GM23338 (cell line): ENCODE measurements at regions not wholly inside any gene's neighbourhood (a gene's known extent, or its start where the extent isn't known, plus 50 kb on each side); places are given as distances from the start of the nearest gene placed in this dataset.

Source experiments
- ATAC-seq: fragments of 200-7000 bp; cut with Tn5 transposase; 3 replicates; pipeline ENCODE4 v1.9.1; 2020
- DNase-seq: peaks from one replicate; pipeline ENCODE4 v3.0.0-alpha.2; 2015; ENCODE audit warnings: low spot score
- H2AFZ ChIP-seq: fragments of 200-600 bp; sonication (generic); 2 replicates; pipeline ENCODE4 v1.8.0; 2016; ENCODE audit warnings: antibody characterized with exemption, mild to moderate bottlenecking, moderate library complexity
- H3F3A ChIP-seq: fragments of 200-600 bp; sonication (generic); replicated peaks from 2 replicates; pipeline ENCODE4 v1.8.0; 2017; ENCODE audit warnings: antibody characterized with exemption, mixed run types, low read depth
- H3K27ac ChIP-seq: fragments of 200-600 bp; sonication (generic); 2 replicates; pipeline ENCODE4 v1.6.1; 2016; ENCODE audit warnings: low read depth
- H3K27me3 ChIP-seq: fragments of 200-600 bp; sonication (generic); 2 replicates; pipeline ENCODE4 v1.8.0; 2016; ENCODE audit warnings: mild to moderate bottlenecking, mixed run types, moderate library complexity; ENCODE audit not compliant: insufficient read depth
- H3K36me3 ChIP-seq: fragments of 200-600 bp; sonication (generic); 2 replicates; pipeline ENCODE4 v1.8.0; 2016; ENCODE audit warnings: mild to moderate bottlenecking; ENCODE audit not compliant: insufficient read depth
- H3K4me1 ChIP-seq: fragments of 200-600 bp; sonication (generic); 2 replicates; pipeline ENCODE4 v1.8.0; 2016; ENCODE audit warnings: mild to moderate bottlenecking, moderate library complexity; ENCODE audit not compliant: insufficient read depth
- H3K4me2 ChIP-seq: fragments of 200-600 bp; sonication (generic); 2 replicates; pipeline ENCODE4 v1.7.1; 2017; ENCODE audit warnings: mixed run types
- H3K4me3 ChIP-seq: fragments of 200-600 bp; sonication (generic); 2 replicates; pipeline ENCODE4 v1.6.1; 2016; ENCODE audit warnings: mixed run types
- H3K79me2 ChIP-seq: fragments of 200-600 bp; sonication (generic); replicated peaks from 2 replicates; pipeline ENCODE4 v1.8.0; 2017; ENCODE audit warnings: mild to moderate bottlenecking; ENCODE audit not compliant: insufficient read depth
- H3K9me2 ChIP-seq: fragments of 200-600 bp; sonication (generic); 2 replicates; pipeline ENCODE4 v1.8.0; 2017; ENCODE audit not compliant: insufficient read depth
- H4K20me1 ChIP-seq: fragments of 200-600 bp; sonication (generic); replicated peaks from 2 replicates; pipeline ENCODE4 v1.8.0; 2017; ENCODE audit warnings: mild to moderate bottlenecking; ENCODE audit not compliant: insufficient read depth
- H3K27ac Mint-ChIP-seq: 2 replicates; pipeline ENCODE4 v1.8.0; 2020; ENCODE audit warnings: inconsistent platforms, mild to moderate bottlenecking, moderate library complexity, mixed read lengths
- H3K27me3 Mint-ChIP-seq: 3 replicates; pipeline ENCODE4 v1.8.0; 2022; ENCODE audit warnings: low read depth, mild to moderate bottlenecking, moderate library complexity, mixed read lengths, inconsistent platforms; ENCODE audit not compliant: insufficient read depth, poor library complexity
- H3K36me3 Mint-ChIP-seq: 3 replicates; pipeline ENCODE4 v1.8.0; 2021; ENCODE audit warnings: low read depth, mild to moderate bottlenecking, inconsistent platforms, moderate library complexity, mixed read lengths
- H3K4me1 Mint-ChIP-seq: 3 replicates; pipeline ENCODE4 v1.8.0; 2020; ENCODE audit warnings: mild to moderate bottlenecking, inconsistent platforms, mixed read lengths
- H3K4me3 Mint-ChIP-seq: 3 replicates; pipeline ENCODE4 v1.8.0; 2021; ENCODE audit warnings: moderate library complexity, mild to moderate bottlenecking, inconsistent platforms, mixed read lengths
- H3K9me3 Mint-ChIP-seq: 3 replicates; pipeline ENCODE4 v1.8.0; 2020; ENCODE audit warnings: moderate library complexity, mild to moderate bottlenecking, inconsistent platforms, mixed read lengths
- CREB1 ChIP-seq: fragments of 250-450 bp; sonication (Bioruptor Pico); IDR thresholded peaks from 2 replicates; pipeline ENCODE4 v1.5.0; 2020; ENCODE audit warnings: low read depth, mild to moderate bottlenecking, moderate library complexity
- CTCF ChIP-seq, 2 experiments: fragments of 200-600 bp in 1 of 2; sonication (generic) in 1 of 2; conservative IDR thresholded peaks; 2 replicates each; pipeline versions ENCODE4 v1.5.1 to v1.6.1; 2016 to 2017; ENCODE audit warnings: antibody characterized with exemption in 2 of 2, low read depth in 2 of 2, mild to moderate bottlenecking in 2 of 2, moderate library complexity in 1 of 2
- ETS1 ChIP-seq: IDR thresholded peaks from 2 replicates; pipeline ENCODE4 v1.6.1; 2016; ENCODE audit warnings: antibody characterized with exemption
- EZH2 ChIP-seq: fragments of 200-600 bp; sonication (generic); IDR thresholded peaks from one replicate; pipeline ENCODE4 v1.8.0; 2017; ENCODE audit warnings: antibody characterized with exemption, mild to moderate bottlenecking, low read depth; ENCODE audit not compliant: unreplicated experiment
- EZH2phosphoT487 ChIP-seq: fragments of 200-600 bp; sonication (generic); IDR thresholded peaks from one replicate; pipeline ENCODE4 v1.8.1; 2018; ENCODE audit warnings: antibody characterized with exemption; ENCODE audit not compliant: unreplicated experiment
- JUNB ChIP-seq: IDR thresholded peaks from one replicate; pipeline ENCODE4 v1.6.1; 2016; ENCODE audit warnings: antibody characterized with exemption; ENCODE audit not compliant: unreplicated experiment
- NANOG ChIP-seq: IDR thresholded peaks from 2 replicates; pipeline ENCODE4 v1.6.1; 2016; ENCODE audit warnings: antibody characterized with exemption, borderline replicate concordance
- POLR2AphosphoS5 ChIP-seq: IDR thresholded peaks from 2 replicates; pipeline ENCODE4 v1.6.1; 2016; ENCODE audit warnings: antibody characterized with exemption, low read depth
- REST ChIP-seq: IDR thresholded peaks from one replicate; pipeline ENCODE4 v1.6.1; 2018; ENCODE audit warnings: antibody characterized with exemption; ENCODE audit not compliant: unreplicated experiment
- STAT1 ChIP-seq: IDR thresholded peaks from one replicate; pipeline ENCODE4 v1.6.1; 2016; ENCODE audit warnings: antibody characterized with exemption; ENCODE audit not compliant: unreplicated experiment
- ZNF114 ChIP-seq: fragments of 250-450 bp; sonication (Bioruptor Pico); IDR thresholded peaks from 2 replicates; pipeline ENCODE4 v1.5.0; 2020; ENCODE audit warnings: mild to moderate bottlenecking, moderate library complexity
- ZNF331 ChIP-seq: fragments of 250-450 bp; sonication (Bioruptor Pico); IDR thresholded peaks from 2 replicates; pipeline ENCODE4 v1.5.0; 2020; ENCODE audit warnings: low read depth, mild to moderate bottlenecking, moderate library complexity
- ZNF462 ChIP-seq: fragments of 250-450 bp; sonication (Bioruptor Pico); IDR thresholded peaks from 2 replicates; pipeline ENCODE4 v1.5.0; 2020; ENCODE audit warnings: mild to moderate bottlenecking, moderate library complexity

GRCh38 chr10:131475043-131475442 lies 163.5 kb upstream of the TCERG1L start:
- peaks cover 31% of the 10 kb centered on the region; the same call in 2 of the 3 replicates for H3K36me3 Mint-ChIP-seq
- H3K4me3 Mint-ChIP-seq, result no peak overlapping the region
- ATAC-seq, result no peak
- H3K27ac ChIP-seq, result no peak overlapping the region
- H3K9me2 ChIP-seq, result no peaks in the 10 kb centered on the region
- H3K27me3 Mint-ChIP-seq, result peaks cover 3% of the 10 kb centered on the region
- TF ChIP-seq NANOG (no peak), STAT1 (no peak), CTCF (conservative IDR thresholded peaks at IDR 0.05; ENCODE audit: low read depth in 2 of 2) (no peak), POLR2AphosphoS5 (no peak), CREB1 (CRISPR knock-in tag) (no peak), ZNF331 (CRISPR knock-in tag) (no peak), ZNF114 (CRISPR knock-in tag) (no peak), REST (no peak), JUNB (no peak), EZH2phosphoT487 (no peak), ZNF462 (no peak), ETS1 (no peak), EZH2 (no peak)
- peaks cover 90% of the 10 kb centered on the region for H3K9me3 Mint-ChIP-seq
- H3K4me1 ChIP-seq, result no peaks in the 10 kb centered on the region
- no peak overlapping the region for H3K4me2 ChIP-seq
- no peaks in the 10 kb centered on the region for H3K79me2 ChIP-seq
- H3F3A ChIP-seq, result no peaks in the 10 kb centered on the region
- no peak for DNase-seq
- no peaks in the 10 kb centered on the region for H3K36me3 ChIP-seq
- no peaks in the 10 kb centered on the region for H3K27me3 ChIP-seq
- H3K4me3 ChIP-seq, result no peak overlapping the region
- H2AFZ ChIP-seq, result no peak overlapping the region
- H3K4me1 Mint-ChIP-seq, result no peaks in the 10 kb centered on the region
- no peak overlapping the region for H3K27ac Mint-ChIP-seq
- H4K20me1 ChIP-seq, result no peaks in the 10 kb centered on the region
